ENCODE measurements at regions not wholly inside any gene's neighbourhood (a gene's known extent, or its start where the extent isn't known, plus 50 kb on each side); places are given as distances from the start of the nearest gene placed in this dataset.

DNA sequence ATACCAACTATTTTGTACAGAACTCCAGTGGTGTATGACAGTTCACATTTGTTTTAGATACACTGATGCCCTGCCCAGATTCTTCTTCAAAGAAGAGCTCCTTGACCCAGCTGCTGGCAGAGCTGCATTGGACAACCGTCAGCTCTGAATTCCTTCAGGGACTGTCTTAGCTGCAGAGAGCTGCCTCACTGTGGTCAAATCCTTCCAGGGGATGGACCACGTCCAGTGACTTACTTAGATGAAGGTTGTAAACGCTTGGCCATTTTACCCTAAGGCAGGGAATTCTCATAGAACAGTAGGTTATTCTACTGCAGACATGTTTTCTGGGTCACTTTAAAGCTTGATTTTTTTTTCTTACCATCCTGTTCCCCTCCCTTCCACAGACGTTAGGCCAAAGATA is 905.0 kb upstream of the ATXN7L3B start:
- Mint-ChIP-seq H3K27ac (no peak overlapping the region), H3K36me3 (ENCODE audit: low read depth) (no peaks in the 10 kb centered on the region), H3K4me1 (peaks cover 31% of the 10 kb centered on the region), H3K27me3 (ENCODE audit: insufficient read depth, low read depth, poor library complexity) (peaks cover 2% of the 10 kb centered on the region), H3K9me3 (no peaks in the 10 kb centered on the region), H3K4me3 (no peak overlapping the region)
- Histone ChIP-seq H2AFZ (no peak overlapping the region), H3K27me3 (ENCODE audit: insufficient read depth) (no peaks in the 10 kb centered on the region), H3K9me2 (ENCODE audit: insufficient read depth) (no peaks in the 10 kb centered on the region), H3K27ac (ENCODE audit: low read depth) (no peak overlapping the region), H4K20me1 (replicated peaks; ENCODE audit: insufficient read depth) (no peaks in the 10 kb centered on the region), H3K36me3 (ENCODE audit: insufficient read depth) (no peaks in the 10 kb centered on the region), H3F3A (replicated peaks; ENCODE audit: low read depth) (no peaks in the 10 kb centered on the region), H3K4me2 (no peak overlapping the region), H3K79me2 (replicated peaks; ENCODE audit: insufficient read depth) (no peaks in the 10 kb centered on the region), H3K4me3 (no peak overlapping the region), H3K4me1 (ENCODE audit: insufficient read depth) (peaks cover 16% of the 10 kb centered on the region)
- DNase-seq (ENCODE audit: low spot score), result no peak
- ATAC-seq, result no peak
- TF ChIP-seq JUNB (IDR thresholded peaks at IDR 0.05; ENCODE audit: unreplicated experiment) (no peak), ZNF114 (CRISPR knock-in tag; IDR thresholded peaks at IDR 0.05) (no peak), STAT1 (IDR thresholded peaks at IDR 0.05; ENCODE audit: unreplicated experiment) (no peak), EZH2phosphoT487 (IDR thresholded peaks at IDR 0.05; ENCODE audit: unreplicated experiment) (no peak), NANOG (IDR thresholded peaks at IDR 0.05; ENCODE audit: borderline replicate concordance) (no peak), POLR2AphosphoS5 (IDR thresholded peaks at IDR 0.05; ENCODE audit: low read depth) (no peak), CREB1 (CRISPR knock-in tag; IDR thresholded peaks at IDR 0.05; ENCODE audit: low read depth) (no peak), ZNF331 (CRISPR knock-in tag; IDR thresholded peaks at IDR 0.05; ENCODE audit: low read depth) (no peak), EZH2 (IDR thresholded peaks at IDR 0.05; ENCODE audit: low read depth, unreplicated experiment) (no peak)
- TF ChIP-seq, protein P1, sequence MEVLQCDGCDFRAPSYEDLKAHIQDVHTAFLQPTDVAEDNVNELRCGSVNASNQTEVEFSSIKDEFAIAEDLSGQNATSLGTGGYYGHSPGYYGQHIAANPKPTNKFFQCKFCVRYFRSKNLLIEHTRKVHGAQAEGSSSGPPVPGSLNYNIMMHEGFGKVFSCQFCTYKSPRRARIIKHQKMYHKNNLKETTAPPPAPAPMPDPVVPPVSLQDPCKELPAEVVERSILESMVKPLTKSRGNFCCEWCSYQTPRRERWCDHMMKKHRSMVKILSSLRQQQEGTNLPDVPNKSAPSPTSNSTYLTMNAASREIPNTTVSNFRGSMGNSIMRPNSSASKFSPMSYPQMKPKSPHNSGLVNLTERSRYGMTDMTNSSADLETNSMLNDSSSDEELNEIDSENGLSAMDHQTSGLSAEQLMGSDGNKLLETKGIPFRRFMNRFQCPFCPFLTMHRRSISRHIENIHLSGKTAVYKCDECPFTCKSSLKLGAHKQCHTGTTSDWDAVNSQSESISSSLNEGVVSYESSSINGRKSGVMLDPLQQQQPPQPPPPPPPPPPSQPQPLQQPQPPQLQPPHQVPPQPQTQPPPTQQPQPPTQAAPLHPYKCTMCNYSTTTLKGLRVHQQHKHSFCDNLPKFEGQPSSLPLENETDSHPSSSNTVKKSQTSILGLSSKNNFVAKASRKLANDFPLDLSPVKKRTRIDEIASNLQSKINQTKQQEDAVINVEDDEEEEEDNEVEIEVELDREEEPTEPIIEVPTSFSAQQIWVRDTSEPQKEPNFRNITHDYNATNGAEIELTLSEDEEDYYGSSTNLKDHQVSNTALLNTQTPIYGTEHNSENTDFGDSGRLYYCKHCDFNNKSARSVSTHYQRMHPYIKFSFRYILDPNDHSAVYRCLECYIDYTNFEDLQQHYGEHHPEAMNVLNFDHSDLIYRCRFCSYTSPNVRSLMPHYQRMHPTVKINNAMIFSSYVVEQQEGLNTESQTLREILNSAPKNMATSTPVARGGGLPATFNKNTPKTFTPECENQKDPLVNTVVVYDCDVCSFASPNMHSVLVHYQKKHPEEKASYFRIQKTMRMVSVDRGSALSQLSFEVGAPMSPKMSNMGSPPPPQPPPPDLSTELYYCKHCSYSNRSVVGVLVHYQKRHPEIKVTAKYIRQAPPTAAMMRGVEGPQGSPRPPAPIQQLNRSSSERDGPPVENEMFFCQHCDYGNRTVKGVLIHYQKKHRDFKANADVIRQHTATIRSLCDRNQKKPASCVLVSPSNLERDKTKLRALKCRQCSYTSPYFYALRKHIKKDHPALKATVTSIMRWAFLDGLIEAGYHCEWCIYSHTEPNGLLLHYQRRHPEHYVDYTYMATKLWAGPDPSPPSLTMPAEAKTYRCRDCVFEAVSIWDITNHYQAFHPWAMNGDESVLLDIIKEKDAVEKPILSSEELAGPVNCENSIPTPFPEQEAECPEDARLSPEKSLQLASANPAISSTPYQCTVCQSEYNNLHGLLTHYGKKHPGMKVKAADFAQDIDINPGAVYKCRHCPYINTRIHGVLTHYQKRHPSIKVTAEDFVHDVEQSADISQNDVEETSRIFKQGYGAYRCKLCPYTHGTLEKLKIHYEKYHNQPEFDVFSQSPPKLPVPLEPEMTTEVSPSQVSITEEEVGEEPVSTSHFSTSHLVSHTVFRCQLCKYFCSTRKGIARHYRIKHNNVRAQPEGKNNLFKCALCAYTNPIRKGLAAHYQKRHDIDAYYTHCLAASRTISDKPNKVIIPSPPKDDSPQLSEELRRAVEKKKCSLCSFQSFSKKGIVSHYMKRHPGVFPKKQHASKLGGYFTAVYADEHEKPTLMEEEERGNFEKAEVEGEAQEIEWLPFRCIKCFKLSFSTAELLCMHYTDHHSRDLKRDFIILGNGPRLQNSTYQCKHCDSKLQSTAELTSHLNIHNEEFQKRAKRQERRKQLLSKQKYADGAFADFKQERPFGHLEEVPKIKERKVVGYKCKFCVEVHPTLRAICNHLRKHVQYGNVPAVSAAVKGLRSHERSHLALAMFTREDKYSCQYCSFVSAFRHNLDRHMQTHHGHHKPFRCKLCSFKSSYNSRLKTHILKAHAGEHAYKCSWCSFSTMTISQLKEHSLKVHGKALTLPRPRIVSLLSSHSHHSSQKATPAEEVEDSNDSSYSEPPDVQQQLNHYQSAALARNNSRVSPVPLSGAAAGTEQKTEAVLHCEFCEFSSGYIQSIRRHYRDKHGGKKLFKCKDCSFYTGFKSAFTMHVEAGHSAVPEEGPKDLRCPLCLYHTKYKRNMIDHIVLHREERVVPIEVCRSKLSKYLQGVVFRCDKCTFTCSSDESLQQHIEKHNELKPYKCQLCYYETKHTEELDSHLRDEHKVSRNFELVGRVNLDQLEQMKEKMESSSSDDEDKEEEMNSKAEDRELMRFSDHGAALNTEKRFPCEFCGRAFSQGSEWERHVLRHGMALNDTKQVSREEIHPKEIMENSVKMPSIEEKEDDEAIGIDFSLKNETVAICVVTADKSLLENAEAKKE (CRISPR knock-in tag; IDR thresholded peaks at IDR 0.05), result no peak
- TF ChIP-seq, protein P2, sequence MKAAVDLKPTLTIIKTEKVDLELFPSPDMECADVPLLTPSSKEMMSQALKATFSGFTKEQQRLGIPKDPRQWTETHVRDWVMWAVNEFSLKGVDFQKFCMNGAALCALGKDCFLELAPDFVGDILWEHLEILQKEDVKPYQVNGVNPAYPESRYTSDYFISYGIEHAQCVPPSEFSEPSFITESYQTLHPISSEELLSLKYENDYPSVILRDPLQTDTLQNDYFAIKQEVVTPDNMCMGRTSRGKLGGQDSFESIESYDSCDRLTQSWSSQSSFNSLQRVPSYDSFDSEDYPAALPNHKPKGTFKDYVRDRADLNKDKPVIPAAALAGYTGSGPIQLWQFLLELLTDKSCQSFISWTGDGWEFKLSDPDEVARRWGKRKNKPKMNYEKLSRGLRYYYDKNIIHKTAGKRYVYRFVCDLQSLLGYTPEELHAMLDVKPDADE (IDR thresholded peaks at IDR 0.05), result no peak
- TF ChIP-seq, protein P3, sequence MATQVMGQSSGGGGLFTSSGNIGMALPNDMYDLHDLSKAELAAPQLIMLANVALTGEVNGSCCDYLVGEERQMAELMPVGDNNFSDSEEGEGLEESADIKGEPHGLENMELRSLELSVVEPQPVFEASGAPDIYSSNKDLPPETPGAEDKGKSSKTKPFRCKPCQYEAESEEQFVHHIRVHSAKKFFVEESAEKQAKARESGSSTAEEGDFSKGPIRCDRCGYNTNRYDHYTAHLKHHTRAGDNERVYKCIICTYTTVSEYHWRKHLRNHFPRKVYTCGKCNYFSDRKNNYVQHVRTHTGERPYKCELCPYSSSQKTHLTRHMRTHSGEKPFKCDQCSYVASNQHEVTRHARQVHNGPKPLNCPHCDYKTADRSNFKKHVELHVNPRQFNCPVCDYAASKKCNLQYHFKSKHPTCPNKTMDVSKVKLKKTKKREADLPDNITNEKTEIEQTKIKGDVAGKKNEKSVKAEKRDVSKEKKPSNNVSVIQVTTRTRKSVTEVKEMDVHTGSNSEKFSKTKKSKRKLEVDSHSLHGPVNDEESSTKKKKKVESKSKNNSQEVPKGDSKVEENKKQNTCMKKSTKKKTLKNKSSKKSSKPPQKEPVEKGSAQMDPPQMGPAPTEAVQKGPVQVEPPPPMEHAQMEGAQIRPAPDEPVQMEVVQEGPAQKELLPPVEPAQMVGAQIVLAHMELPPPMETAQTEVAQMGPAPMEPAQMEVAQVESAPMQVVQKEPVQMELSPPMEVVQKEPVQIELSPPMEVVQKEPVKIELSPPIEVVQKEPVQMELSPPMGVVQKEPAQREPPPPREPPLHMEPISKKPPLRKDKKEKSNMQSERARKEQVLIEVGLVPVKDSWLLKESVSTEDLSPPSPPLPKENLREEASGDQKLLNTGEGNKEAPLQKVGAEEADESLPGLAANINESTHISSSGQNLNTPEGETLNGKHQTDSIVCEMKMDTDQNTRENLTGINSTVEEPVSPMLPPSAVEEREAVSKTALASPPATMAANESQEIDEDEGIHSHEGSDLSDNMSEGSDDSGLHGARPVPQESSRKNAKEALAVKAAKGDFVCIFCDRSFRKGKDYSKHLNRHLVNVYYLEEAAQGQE (IDR thresholded peaks at IDR 0.05; ENCODE audit: unreplicated experiment), result no peak
- TF ChIP-seq, protein P4, sequence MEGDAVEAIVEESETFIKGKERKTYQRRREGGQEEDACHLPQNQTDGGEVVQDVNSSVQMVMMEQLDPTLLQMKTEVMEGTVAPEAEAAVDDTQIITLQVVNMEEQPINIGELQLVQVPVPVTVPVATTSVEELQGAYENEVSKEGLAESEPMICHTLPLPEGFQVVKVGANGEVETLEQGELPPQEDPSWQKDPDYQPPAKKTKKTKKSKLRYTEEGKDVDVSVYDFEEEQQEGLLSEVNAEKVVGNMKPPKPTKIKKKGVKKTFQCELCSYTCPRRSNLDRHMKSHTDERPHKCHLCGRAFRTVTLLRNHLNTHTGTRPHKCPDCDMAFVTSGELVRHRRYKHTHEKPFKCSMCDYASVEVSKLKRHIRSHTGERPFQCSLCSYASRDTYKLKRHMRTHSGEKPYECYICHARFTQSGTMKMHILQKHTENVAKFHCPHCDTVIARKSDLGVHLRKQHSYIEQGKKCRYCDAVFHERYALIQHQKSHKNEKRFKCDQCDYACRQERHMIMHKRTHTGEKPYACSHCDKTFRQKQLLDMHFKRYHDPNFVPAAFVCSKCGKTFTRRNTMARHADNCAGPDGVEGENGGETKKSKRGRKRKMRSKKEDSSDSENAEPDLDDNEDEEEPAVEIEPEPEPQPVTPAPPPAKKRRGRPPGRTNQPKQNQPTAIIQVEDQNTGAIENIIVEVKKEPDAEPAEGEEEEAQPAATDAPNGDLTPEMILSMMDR (conservative IDR thresholded peaks at IDR 0.05; ENCODE audit: low read depth in 2 of 2), result no peak

All from GM23338 (cell line).